ENCODE measurements at regions not wholly inside any gene's neighbourhood (a gene's known extent, or its start where the extent isn't known, plus 50 kb on each side); places are given as distances from the start of the nearest gene placed in this dataset.

DNA sequence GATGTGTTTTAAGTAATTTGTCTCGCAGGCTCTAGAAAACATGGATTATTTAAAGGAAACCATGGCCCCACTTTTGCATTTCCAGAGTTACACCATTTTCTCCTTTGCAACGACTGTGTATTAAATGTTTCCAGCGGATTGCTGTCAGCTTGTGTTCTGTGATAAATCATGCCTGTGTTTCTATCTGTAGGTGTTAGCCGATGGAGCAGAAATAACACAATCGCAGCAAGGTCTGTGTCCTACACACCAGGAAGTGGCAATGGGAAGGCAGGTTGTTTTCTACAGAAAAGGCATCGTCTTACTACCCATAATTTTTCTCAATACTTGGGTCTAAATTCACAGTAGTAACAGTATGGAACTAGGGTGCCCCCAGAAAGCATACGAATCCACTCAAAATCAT is 590.1 kb downstream of the NLGN4X start:
- H3K36me3 Mint-ChIP-seq: no peaks in the 10 kb centered on the region
- H3K4me1 Mint-ChIP-seq: no peaks in the 10 kb centered on the region
- H3K9me3 Mint-ChIP-seq: no peaks in the 10 kb centered on the region
- H3K27ac Mint-ChIP-seq: no peak overlapping the region
- TF ChIP-seq, protein P1, sequence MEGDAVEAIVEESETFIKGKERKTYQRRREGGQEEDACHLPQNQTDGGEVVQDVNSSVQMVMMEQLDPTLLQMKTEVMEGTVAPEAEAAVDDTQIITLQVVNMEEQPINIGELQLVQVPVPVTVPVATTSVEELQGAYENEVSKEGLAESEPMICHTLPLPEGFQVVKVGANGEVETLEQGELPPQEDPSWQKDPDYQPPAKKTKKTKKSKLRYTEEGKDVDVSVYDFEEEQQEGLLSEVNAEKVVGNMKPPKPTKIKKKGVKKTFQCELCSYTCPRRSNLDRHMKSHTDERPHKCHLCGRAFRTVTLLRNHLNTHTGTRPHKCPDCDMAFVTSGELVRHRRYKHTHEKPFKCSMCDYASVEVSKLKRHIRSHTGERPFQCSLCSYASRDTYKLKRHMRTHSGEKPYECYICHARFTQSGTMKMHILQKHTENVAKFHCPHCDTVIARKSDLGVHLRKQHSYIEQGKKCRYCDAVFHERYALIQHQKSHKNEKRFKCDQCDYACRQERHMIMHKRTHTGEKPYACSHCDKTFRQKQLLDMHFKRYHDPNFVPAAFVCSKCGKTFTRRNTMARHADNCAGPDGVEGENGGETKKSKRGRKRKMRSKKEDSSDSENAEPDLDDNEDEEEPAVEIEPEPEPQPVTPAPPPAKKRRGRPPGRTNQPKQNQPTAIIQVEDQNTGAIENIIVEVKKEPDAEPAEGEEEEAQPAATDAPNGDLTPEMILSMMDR (IDR thresholded peaks at IDR 0.05; ENCODE audit: unreplicated experiment): no peak
- no peaks in the 10 kb centered on the region for H3K27me3 Mint-ChIP-seq (ENCODE audit: low read depth)
- DNase-seq (ENCODE audit: low spot score in 2 of 2, unreplicated experiment in 2 of 2): no peak
- no peak overlapping the region for H3K4me3 Mint-ChIP-seq

DNA sequence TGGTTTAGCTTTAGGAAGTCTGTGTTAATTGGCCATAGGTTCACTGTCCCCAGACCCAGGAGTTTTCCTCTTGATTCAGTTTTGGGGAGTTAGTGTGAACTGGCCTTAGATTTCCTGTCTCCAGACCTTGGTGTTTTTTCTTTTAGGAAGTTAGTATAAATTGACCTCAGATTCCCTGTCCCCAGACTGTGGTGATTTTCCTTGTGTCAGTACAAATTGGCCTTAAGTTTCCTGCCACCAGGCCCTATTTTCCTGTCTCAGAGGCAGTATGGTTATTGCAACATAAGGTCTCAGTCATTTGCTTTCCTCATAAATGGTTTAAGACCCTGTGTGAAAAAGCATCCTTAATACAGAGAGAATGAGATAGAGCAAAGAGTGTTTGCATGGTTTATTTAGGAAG is 595.8 kb downstream of the NLGN4X start:
- Mint-ChIP-seq H3K36me3 (no peaks in the 10 kb centered on the region), H3K4me1 (no peaks in the 10 kb centered on the region), H3K27ac (no peak overlapping the region), H3K9me3 (no peaks in the 10 kb centered on the region), H3K27me3 (ENCODE audit: low read depth) (no peaks in the 10 kb centered on the region), H3K4me3 (no peak overlapping the region)
- TF ChIP-seq, protein P1 (IDR thresholded peaks at IDR 0.05; ENCODE audit: unreplicated experiment): no peak
- no peak for DNase-seq (ENCODE audit: low spot score in 2 of 2, unreplicated experiment in 2 of 2)

DNA sequence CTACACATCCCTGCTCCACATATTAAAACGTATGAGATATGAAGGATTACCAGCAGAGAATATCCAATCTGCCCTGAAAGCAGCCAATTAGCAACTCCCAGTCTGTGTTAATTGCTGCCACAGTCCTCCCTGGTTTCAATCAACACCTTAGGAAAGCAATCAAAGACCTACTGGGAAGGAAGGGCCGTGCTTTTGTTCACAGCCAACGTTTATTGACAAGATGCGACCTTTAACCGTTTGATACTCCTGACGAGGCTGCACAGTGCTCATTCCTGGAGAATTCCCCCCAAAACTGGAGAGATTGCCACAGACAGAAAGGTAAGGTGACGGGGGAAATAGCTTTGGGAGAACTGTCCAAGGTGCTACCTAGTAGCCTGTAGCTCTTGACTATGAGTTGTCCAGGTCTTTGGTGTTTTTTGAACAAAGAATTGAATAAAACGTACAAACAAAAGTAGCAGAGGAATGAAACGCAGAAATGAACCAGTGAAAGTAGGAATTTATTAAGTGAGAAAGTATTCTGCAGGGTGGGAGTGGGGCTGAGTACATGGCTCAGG is 596.5 kb downstream of the NLGN4X start:
- Mint-ChIP-seq H3K4me1 (no peaks in the 10 kb centered on the region), H3K9me3 (no peaks in the 10 kb centered on the region), H3K4me3 (no peak overlapping the region), H3K27me3 (ENCODE audit: low read depth) (no peaks in the 10 kb centered on the region), H3K27ac (no peak overlapping the region), H3K36me3 (no peaks in the 10 kb centered on the region)
- no peak for DNase-seq (ENCODE audit: low spot score in 2 of 2, unreplicated experiment in 2 of 2)
- TF ChIP-seq, protein P1 (IDR thresholded peaks at IDR 0.05; ENCODE audit: unreplicated experiment): no peak

DNA sequence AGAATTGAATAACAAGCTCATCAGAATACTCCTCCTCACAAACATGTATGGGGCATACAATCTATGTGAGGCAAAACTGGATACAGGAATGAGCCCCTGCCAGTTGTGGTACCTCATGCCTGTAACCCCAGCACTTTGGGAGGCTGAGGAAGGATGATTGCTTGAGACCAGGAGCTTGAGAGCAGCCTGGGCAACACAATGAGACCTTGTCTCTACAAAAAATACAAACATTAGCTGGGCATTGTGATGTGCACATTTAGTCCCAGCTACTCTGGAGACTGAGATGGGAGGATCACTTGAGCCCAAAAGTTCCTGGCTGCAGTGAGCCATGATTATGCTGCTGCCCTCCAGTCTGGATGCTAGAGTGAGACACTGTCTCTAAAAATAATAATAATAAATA is 611.0 kb downstream of the NLGN4X start:
- Mint-ChIP-seq H3K27ac (no peak overlapping the region), H3K4me1 (no peaks in the 10 kb centered on the region), H3K9me3 (peaks cover 13% of the 10 kb centered on the region), H3K36me3 (no peaks in the 10 kb centered on the region), H3K4me3 (no peak overlapping the region), H3K27me3 (ENCODE audit: low read depth) (no peaks in the 10 kb centered on the region)
- TF ChIP-seq, protein P1 (IDR thresholded peaks at IDR 0.05; ENCODE audit: unreplicated experiment): no peak
- no peak for DNase-seq (ENCODE audit: low spot score in 2 of 2, unreplicated experiment in 2 of 2)

DNA sequence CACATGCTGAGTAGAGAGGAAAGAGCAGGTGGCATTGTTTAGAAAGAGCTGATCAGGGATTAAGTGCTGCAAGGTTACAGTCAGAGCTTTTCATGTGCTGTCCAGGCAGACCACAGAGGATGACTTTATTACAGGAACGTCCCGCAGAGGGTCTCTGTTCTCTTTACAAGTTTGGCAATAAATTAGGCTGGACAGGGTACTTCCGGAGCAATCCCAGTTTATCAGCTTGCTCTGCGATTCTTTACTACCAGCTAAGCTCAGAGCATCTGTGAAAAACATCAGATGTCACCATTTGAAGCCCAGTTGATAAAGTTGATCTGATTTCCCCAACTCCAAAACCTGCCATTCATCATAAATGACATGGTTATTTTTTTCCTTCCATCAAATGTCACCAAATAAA is 633.1 kb downstream of the NLGN4X start:
- Mint-ChIP-seq H3K4me1 (peaks cover 9% of the 10 kb centered on the region), H3K36me3 (no peaks in the 10 kb centered on the region), H3K4me3 (no peak overlapping the region), H3K27ac (no peak overlapping the region), H3K9me3 (peaks cover 23% of the 10 kb centered on the region), H3K27me3 (ENCODE audit: low read depth) (no peaks in the 10 kb centered on the region)
- DNase-seq (ENCODE audit: low spot score in 2 of 2, unreplicated experiment in 2 of 2): no peak
- TF ChIP-seq, protein P1 (IDR thresholded peaks at IDR 0.05; ENCODE audit: unreplicated experiment): no peak

DNA sequence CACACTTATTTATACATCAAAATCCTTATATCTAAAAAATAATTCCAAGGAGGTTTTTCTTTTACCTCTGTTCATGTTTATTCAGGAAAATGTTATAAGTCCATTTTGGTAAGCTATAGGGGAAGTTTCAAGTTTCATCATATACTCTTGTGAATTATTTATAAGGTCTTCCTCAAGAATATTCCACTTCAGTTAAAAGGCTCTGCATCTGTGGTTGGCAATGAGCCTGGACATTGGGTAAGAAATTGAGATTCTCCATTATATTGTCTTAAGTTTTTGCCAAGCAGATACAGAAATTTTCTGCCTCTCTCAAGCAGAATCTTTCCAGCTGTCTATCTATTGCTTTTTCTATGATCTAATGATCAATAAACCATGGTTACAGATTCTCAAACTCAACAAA is 641.9 kb downstream of the NLGN4X start:
- no peaks in the 10 kb centered on the region for H3K27me3 Mint-ChIP-seq (ENCODE audit: low read depth)
- no peak for DNase-seq (ENCODE audit: low spot score in 2 of 2, unreplicated experiment in 2 of 2)
- H3K9me3 Mint-ChIP-seq: peaks cover 19% of the 10 kb centered on the region
- no peaks in the 10 kb centered on the region for H3K36me3 Mint-ChIP-seq
- H3K27ac Mint-ChIP-seq: no peak overlapping the region
- H3K4me1 Mint-ChIP-seq: peaks cover 10% of the 10 kb centered on the region
- no peak overlapping the region for H3K4me3 Mint-ChIP-seq
- TF ChIP-seq, protein P1 (IDR thresholded peaks at IDR 0.05; ENCODE audit: unreplicated experiment): no peak
